Osteocyte (in vitro differentiated cells): ENCODE measurements at regions not wholly inside any gene's neighbourhood (a gene's known extent, or its start where the extent isn't known, plus 50 kb on each side); places are given as distances from the start of the nearest gene placed in this dataset.

ENCODE experiments used
- DNase-seq: peaks from one replicate; pipeline ENCODE4 v3.0.0; 2021; ENCODE audit warnings: mixed read lengths; ENCODE audit not compliant: unreplicated experiment; ENCODE audit errors: extremely low spot score
- H3K27ac Mint-ChIP-seq: one replicate; pipeline ENCODE4 v1.8.0; 2021; ENCODE audit warnings: mild to moderate bottlenecking, mixed read lengths; ENCODE audit not compliant: unreplicated experiment
- H3K27me3 Mint-ChIP-seq: one replicate; pipeline ENCODE4 v1.8.0; 2021; ENCODE audit warnings: mixed read lengths; ENCODE audit not compliant: unreplicated experiment
- H3K36me3 Mint-ChIP-seq: one replicate; pipeline ENCODE4 v1.8.0; 2021; ENCODE audit warnings: mixed read lengths; ENCODE audit not compliant: unreplicated experiment
- H3K4me1 Mint-ChIP-seq: one replicate; pipeline ENCODE4 v1.8.0; 2021; ENCODE audit warnings: mixed read lengths; ENCODE audit not compliant: unreplicated experiment
- H3K4me3 Mint-ChIP-seq: one replicate; pipeline ENCODE4 v1.8.0; 2021; ENCODE audit warnings: mild to moderate bottlenecking, moderate library complexity, mixed read lengths; ENCODE audit not compliant: unreplicated experiment
- H3K9me3 Mint-ChIP-seq: one replicate; pipeline ENCODE4 v1.8.0; 2021; ENCODE audit warnings: mixed read lengths; ENCODE audit not compliant: unreplicated experiment
- CTCF ChIP-seq: fragments of 200-600 bp; sonication (generic); IDR thresholded peaks from 2 replicates; pipeline ENCODE4 v1.5.0; 2021; ENCODE audit warnings: antibody characterized with exemption, mild to moderate bottlenecking, moderate library complexity

- H3K27ac Mint-ChIP-seq, result no peak overlapping the region
- no peaks in the 10 kb centered on the region for H3K27me3 Mint-ChIP-seq
- no peaks in the 10 kb centered on the region for H3K36me3 Mint-ChIP-seq
- no peak for TF ChIP-seq CTCF
- peaks cover 6% of the 10 kb centered on the region for H3K9me3 Mint-ChIP-seq
- DNase-seq, result no peak
- no peaks in the 10 kb centered on the region for H3K4me1 Mint-ChIP-seq
- no peak overlapping the region for H3K4me3 Mint-ChIP-seq
Measured at GRCh38 chr5:74991522-74991921, 60.8 kb downstream of the GCNT4 start.

GRCh38 chr5:74990194-74990593 lies 62.2 kb downstream of the GCNT4 start:
- peaks cover 6% of the 10 kb centered on the region for H3K9me3 Mint-ChIP-seq
- no peak for TF ChIP-seq CTCF
- no peak overlapping the region for H3K27ac Mint-ChIP-seq

GRCh38 chr5:74988273-74988983 lies 63.9 kb downstream of the GCNT4 start:
- H3K9me3 Mint-ChIP-seq, result peaks cover 6% of the 10 kb centered on the region
- no peak for TF ChIP-seq CTCF
- H3K27me3 Mint-ChIP-seq, result no peaks in the 10 kb centered on the region
- no peak overlapping the region for H3K4me3 Mint-ChIP-seq
- no peaks in the 10 kb centered on the region for H3K36me3 Mint-ChIP-seq
- DNase-seq, result no peak
- H3K4me1 Mint-ChIP-seq, result no peaks in the 10 kb centered on the region
- no peak overlapping the region for H3K27ac Mint-ChIP-seq

More at GRCh38 chr5:74990194-74990593, 62.2 kb downstream of the GCNT4 start:
- Mint-ChIP-seq H3K27me3 (no peaks in the 10 kb centered on the region), H3K36me3 (no peaks in the 10 kb centered on the region), H3K4me3 (no peak overlapping the region), H3K4me1 (no peaks in the 10 kb centered on the region)
- DNase-seq, result no peak

- Mint-ChIP-seq H3K4me1 (no peaks in the 10 kb centered on the region), H3K4me3 (no peak overlapping the region), H3K27ac (no peak overlapping the region), H3K36me3 (no peaks in the 10 kb centered on the region), H3K27me3 (no peaks in the 10 kb centered on the region), H3K9me3 (peaks cover 8% of the 10 kb centered on the region)
- no peak for DNase-seq
- TF ChIP-seq CTCF, result no peak
Measured at GRCh38 chr5:74978345-74978744, 74.0 kb downstream of the GCNT4 start.

GRCh38 chr5:74977471-74977870 lies 74.9 kb downstream of the GCNT4 start:
- H3K27me3 Mint-ChIP-seq, result no peaks in the 10 kb centered on the region
- no peak for DNase-seq
- peaks cover 8% of the 10 kb centered on the region for H3K9me3 Mint-ChIP-seq
- no peak overlapping the region for H3K27ac Mint-ChIP-seq
- H3K4me1 Mint-ChIP-seq, result no peaks in the 10 kb centered on the region
- no peak for TF ChIP-seq CTCF
- no peaks in the 10 kb centered on the region for H3K36me3 Mint-ChIP-seq
- H3K4me3 Mint-ChIP-seq, result no peak overlapping the region
